GM21737 (cell line): ENCODE measurements at regions not wholly inside any gene's neighbourhood (a gene's known extent, or its start where the extent isn't known, plus 50 kb on each side); places are given as distances from the start of the nearest gene placed in this dataset.
"Not testable (repeated sequence)": the region's sequence is repeated elsewhere in the genome, so short reads cannot be mapped to it uniquely, and the experiment has no call there.

ENCODE experiments used
- ATAC-seq: cut with Tn5 transposase; IDR thresholded peaks from one replicate; pipeline ENCODE4 v1.9.1; 2021; ENCODE audit warnings: mild to moderate bottlenecking, moderate library complexity; ENCODE audit not compliant: unreplicated experiment

DNA sequence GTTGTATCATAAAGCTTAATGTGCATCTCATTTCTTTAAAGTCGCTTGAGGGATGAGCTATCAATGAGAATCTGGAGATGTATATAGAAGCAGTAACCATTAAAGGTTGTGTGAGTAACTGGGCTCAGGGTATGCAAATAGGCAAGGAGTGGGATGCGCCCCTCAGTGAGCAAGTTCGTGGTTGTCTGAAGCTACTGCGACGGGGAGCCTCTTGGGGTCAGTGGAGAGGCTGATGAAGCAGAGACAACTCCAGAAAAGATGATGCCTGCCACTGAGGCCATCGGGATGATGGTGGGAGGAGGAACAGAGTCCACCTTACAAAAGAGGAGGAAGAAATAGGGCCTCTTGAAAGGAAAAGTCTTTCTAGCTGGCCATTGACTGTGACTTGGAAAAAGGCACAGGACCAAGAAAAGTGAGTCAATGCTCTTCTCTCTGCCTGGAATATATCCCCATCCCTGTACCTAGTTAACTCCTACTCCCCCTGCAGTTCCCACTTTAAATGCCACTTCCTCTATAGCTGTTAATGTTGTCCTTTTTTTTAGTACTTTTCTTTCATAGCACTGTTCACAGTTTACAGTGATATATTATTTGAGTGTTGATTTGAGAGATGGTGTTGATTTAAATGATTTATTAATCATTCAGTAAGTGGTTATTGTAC is 51.4 kb upstream of the LSM6 start:
- ATAC-seq = peak; percentile 81

DNA sequence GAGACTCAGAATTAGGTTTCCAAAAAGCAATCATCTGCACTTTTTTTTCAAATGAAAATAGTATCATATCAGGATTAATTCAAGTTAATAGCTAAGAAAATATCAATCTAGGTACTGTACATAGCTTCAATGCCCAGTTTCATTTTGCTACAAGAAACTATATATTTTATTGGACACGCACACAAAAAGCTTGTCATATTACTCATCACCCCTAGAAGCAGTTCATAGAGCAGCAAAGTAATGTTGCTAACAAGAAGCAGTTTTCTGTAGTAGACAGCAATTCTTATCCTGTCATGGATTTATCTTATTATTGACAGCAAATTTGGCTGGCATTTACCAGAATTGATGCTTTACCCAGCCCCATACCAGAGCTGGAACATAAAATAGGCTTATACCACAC is 52.3 kb upstream of the LSM6 start:
- ATAC-seq = no peak

DNA sequence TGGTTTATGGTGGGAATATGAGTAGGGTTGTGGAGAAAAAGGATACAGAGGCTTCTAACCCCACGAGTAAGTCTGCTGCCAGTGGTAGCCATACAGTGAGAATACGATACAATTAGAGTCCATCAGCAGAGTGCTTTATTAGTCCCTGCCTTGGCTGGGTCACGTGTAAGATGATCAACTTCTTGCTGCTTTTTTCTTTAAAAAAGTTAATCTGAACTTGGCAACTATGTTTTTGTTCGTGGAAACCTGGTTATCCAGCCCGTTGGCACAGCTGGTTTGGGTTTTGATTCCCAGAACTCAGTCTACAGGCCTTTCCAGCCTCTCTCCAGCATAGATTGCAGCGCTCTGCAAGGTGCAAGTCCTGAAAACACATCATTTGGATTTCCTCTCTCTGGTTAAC is 53.1 kb upstream of the LSM6 start:
- ATAC-seq = no peak

DNA sequence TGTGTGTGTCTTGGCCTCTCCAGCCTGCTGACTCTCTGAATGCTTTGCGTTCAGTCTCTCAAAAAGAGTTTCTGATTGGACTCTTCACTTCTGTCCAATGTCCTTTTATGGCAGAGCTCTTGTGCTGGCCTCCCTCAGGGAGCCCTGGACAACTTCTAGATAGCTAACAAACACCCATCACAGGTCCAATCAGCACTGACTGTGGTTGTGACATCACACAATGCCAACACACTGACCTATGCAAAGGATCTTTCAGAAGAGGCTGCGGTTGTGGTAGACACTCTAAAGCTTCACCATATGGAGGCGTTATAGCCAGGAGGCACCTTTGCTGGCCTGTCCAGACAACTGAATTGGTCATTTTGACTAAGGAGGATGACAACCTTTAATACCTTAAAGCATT is 53.8 kb upstream of the LSM6 start:
- ATAC-seq = no peak

DNA sequence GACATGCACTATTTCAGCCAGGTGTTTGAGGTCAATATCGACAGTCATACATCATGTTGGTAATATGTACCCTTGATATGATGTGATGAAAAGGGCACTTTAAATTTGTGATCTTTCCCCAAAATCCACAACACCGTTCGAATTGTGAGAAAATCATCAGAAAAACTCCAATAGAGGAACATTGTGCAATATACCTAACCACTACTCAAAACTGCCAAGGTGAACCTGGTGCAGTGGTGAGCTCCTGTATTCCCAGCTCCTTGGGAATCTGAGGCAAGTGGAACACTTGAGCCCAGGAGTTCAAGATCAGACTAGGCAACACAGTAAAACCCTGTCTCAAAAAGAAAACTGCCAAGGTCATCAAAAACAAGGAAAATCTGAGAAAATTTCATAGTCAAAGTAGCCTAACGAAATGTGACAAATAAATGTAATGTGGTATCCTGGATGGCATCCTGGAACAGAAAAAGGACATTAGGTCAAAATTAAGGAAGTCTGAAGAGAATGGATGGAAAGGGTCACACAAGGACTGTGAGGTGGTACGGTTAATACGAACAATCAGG is 55.6 kb upstream of the LSM6 start:
- no peak for ATAC-seq

DNA sequence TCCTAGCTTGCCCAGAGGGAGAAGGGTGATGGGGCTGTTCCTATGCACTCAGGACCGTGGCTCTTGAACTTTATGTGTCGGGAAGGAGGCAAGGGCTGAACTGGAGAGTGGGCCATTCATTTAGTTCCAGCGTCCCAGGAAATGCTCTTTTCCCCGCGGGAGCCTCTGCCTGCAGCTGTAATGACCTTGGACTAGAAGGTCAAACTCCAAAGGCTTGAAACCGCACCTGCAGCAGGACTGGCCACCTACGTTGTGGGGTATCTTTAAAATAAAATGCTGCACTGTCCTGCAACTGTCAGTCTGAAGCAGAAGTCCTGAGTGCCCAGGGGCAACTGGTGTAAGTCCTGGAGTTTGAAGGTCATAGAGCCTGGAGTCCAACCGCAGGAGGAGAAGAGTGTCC is 61.5 kb upstream of the LSM6 start:
- no peak for ATAC-seq

DNA sequence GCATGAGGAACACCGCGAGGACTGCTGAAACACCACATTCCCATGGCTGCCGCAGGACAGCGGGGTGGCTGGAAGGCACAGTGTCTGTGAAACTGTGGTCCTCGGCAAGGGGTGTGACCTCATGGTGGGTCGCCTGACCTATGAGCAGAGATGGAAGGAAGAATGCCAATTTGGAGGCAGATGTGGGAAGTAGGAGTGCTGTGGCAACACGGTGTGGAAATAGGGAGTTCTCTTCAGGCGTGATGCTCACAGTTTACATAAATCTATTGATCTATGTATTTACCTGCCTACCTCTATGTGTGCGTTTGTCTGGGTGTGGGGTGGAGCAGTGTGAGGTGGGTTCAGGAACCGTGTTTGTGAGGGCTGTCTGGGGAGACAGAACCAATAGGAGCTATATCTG is 62.3 kb upstream of the LSM6 start:
- no peak for ATAC-seq

DNA sequence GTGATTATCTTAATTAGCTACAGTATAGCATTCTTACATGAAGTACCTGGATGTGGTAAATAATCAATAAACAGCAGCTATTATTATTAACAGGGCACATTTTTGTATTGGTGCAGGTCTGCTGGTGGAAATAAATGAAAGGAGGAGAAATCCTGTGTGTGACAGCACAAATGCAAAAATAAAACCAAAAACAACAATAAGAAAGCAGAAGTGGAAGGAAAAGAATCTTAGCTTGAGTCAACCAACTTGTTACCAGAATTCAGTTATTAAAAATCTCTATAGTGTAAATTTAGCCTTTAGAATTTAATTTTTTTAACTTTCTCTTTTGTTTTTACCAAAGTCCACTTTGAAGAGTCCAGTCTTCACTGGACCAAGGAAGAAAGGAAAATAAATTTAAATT is 63.1 kb upstream of the LSM6 start:
- ATAC-seq = peak; percentile 67

DNA sequence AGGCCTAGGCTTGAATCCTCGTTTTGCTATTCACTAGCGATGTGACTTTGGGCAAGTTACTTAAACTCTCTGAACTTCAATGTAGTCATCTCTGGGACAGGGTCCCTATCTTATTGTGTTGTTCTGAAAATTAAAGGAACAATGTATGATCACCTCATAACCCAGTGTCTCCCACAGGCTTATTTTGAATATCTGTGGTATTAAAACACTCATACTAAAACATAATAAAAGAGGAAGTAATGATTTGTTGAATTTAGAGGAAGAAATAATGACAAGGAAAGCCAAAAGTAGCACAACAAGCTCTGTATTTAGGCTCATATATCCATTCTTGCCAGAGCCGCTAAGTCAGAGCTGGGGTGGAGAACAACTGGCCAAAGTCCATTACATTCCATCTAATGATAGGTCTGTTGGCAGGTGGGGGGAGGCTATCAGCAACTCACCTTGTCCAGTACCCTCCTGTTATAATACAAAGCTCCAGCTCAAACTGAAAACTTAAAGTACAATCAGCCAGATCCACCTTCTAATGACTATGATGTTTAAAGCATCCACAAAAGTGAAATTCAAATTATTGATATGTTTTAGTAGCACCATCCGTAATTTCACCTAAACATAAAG is 64.5 kb upstream of the LSM6 start:
- ATAC-seq = no peak

DNA sequence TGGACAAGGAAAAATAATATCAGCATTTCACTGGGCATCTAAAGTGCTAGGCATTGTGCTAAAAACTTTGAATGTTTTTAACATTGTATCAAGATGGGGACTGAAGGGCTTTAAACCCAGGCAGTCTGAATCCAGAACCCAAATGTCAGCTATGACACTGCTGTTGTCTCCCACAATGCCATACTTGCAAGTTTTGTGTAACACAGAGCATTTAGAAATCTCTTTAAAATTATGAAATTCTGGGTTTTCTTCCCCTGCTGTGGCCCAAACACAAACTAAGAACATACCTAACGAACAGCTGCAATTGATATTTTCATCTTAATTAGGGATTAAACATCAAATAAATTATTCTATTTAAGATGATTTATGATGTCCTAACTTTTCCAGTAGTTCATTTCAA is 66.8 kb upstream of the LSM6 start:
- no peak for ATAC-seq

DNA sequence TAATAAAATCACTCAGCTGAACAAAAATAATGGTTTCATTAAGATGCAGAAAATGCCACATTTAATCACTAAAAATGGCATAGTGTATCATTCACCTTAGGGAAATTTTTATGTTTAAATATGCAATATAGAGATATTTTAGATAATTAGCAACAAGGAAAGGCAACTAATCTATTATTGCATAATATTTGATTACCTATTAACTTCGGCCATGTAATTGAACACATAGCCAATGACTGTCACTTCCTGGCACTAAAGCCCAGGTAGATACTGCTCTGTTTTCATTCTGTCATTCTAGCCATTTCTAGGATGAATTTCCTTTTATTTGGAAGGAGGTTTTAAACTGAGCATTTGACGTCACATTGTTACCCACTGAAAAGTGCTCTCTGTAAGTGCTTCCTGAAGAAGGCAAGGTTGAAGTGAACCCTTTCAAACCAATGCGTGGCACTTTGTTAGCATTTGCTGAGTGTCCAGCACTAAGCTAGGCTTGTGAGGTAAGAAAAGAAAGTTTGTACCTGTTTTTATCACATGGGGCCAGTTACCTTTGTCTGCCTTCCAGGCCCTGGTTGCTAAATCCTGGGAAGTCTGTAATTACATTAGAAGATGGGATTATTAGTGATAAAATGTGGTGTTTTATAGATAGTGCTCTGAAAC is 67.8 kb upstream of the LSM6 start:
- ATAC-seq = no peak

- peak; percentile 52 for ATAC-seq
Measured at GRCh38 chr4:146105464-146105863, 70.1 kb upstream of the LSM6 start.

DNA sequence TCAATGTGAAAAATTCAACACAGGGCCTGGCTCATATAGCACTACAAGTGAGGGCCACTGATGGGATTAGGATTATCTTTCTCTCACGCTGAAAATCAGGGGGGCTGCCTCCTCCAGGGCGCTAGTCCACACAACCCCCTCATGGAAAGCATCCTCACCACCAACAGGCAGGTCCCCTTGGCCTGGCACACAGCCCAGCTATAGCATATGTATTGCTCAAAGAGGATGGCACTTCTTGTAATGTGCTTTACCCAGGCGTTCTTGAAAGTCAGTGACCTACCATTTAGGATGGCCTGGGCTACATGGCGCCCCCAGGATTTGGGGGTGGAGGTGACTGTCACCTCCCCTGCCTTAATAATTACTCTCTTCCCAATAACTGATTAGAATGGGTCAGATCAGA is 71.0 kb upstream of the LSM6 start:
- ATAC-seq = no peak

DNA sequence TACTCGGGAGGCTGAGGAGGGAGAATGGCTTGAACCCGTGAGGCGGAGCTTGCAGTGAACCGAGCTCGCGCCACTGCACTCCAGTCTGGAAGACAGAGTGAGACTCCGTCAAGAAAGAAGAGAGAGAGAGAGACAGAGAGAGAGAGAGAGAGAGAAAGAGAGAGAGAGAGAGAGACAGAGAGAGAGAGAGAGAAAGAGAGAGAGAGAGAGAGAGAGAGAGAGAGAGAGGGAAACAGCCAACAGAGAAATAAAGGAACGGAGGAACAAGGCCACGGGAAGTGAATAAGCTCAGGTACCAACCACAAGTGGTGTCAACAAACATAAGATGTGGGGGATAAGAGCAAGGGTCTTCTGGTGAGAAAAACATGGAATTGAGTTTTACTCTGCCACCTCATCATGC is 71.5 kb upstream of the LSM6 start:
- not testable (repeated sequence) for ATAC-seq

GRCh38 chr4:146099585-146099984 is 75.9 kb upstream of the LSM6 start:
- ATAC-seq = no peak

DNA sequence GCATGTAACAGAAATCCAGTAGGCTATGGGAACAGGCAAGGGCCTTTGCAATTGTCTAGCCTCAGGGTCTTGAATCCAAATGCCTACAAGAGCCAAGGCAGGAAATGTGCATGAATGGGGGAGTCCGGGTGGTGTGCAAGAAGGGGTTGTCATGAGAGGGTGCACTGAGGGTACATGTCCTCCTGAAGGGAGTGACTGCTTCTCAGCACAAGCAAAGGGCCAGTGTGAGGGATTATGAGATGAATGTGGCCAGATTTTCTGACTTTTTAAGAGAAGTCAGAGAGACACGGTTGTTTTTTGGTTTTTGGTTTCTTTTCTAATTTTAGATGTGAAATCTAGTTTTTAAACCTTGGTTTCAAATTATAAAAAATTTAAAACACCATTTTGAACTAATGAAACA is 76.5 kb upstream of the LSM6 start:
- peak; percentile 62 for ATAC-seq

- ATAC-seq = peak; percentile 54
Measured at GRCh38 chr4:146098397-146098796, 77.1 kb upstream of the LSM6 start.

GRCh38 chr4:146096371-146096770 is 79.1 kb upstream of the LSM6 start:
- ATAC-seq = no peak

- ATAC-seq = no peak
Measured at GRCh38 chr4:146095860-146096259, 79.7 kb upstream of the LSM6 start.

DNA sequence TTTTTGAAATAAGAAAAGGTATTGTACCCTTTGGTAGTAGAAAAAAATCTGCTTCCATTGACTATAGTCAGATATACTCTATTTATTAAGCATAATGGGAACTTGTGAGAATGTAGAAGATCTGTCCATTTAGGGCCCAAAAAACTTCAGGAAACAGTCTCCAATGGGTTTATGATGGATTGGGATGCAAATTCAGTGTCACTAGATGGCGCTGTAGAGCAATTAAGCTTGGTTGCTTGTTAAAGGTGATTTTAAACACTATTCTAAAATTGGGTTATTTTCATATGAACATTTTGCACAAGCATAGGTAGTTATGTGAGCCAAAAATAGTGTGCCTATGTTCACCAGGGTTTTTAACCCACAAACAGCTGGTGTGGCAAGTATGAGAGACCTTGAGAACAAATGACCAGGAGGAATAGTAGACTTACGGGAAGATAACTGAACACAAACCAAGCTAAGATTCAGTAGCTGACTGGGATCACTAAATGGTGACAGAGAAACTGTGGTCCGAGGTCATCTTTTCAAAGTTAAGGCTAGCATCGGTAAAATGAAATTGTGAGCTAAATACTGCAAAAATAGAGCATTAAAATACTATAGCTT is 80.3 kb upstream of the LSM6 start:
- ATAC-seq = no peak

GRCh38 chr4:146088690-146089089 is 86.8 kb upstream of the LSM6 start:
- ATAC-seq = no peak

GRCh38 chr4:146087856-146088255 is 87.7 kb upstream of the LSM6 start:
- ATAC-seq = no peak
